WERI-Rb-1 (cell line): ENCODE measurements at regions not wholly inside any gene's neighbourhood (a gene's known extent, or its start where the extent isn't known, plus 50 kb on each side); places are given as distances from the start of the nearest gene placed in this dataset.
"Not testable (repeated sequence)": the region's sequence is repeated elsewhere in the genome, so short reads cannot be mapped to it uniquely, and the experiment has no call there.

Experiments
- DNase-seq: peaks from one replicate; pipeline ENCODE4 v3.0.0-alpha.2; 2020
- H3K27ac ChIP-seq: fragments of 250-450 bp; sonication (Bioruptor Pico); 2 replicates; pipeline ENCODE4 v1.5.1; 2020; ENCODE audit warnings: mild to moderate bottlenecking, moderate library complexity
- H3K27me3 ChIP-seq: fragments of 250-450 bp; sonication (Bioruptor Pico); 2 replicates; pipeline ENCODE4 v1.5.1; 2021; ENCODE audit warnings: mild to moderate bottlenecking, low read depth, moderate library complexity; ENCODE audit not compliant: insufficient read depth, severe bottlenecking
- H3K36me3 ChIP-seq: fragments of 250-450 bp; sonication (Bioruptor Pico); 2 replicates; pipeline ENCODE4 v1.5.1; 2020; ENCODE audit warnings: mild to moderate bottlenecking, moderate library complexity
- H3K4me3 ChIP-seq: 2 replicates; pipeline ENCODE4 v1.5.1; 2011; ENCODE audit warnings: low read depth, mild to moderate bottlenecking, control low read depth, low read length
- H3K9me3 ChIP-seq: fragments of 250-450 bp; sonication (Bioruptor Pico); 2 replicates; pipeline ENCODE4 v1.5.1; 2021; ENCODE audit warnings: mild to moderate bottlenecking, moderate library complexity; ENCODE audit not compliant: severe bottlenecking
- CTCF ChIP-seq: IDR thresholded peaks from 2 replicates; pipeline ENCODE4 v1.5.1; 2011; ENCODE audit warnings: low read depth, mild to moderate bottlenecking, control low read depth, inconsistent platforms, low read length

GRCh38 chr18:73118121-73118816 lies 250.5 kb upstream of the NETO1 start:
- TF ChIP-seq CTCF = no peak
- H3K27me3 ChIP-seq = no peaks in the 10 kb centered on the region
- no peaks in the 10 kb centered on the region for H3K9me3 ChIP-seq
- H3K36me3 ChIP-seq = no peaks in the 10 kb centered on the region
- no peak overlapping the region for H3K4me3 ChIP-seq
- no peak for DNase-seq
- H3K27ac ChIP-seq = no peak overlapping the region

GRCh38 chr18:73110307-73110706 lies 242.5 kb upstream of the NETO1 start:
- no peak overlapping the region for H3K27ac ChIP-seq
- no peaks in the 10 kb centered on the region for H3K9me3 ChIP-seq
- no peaks in the 10 kb centered on the region for H3K36me3 ChIP-seq
- no peak overlapping the region for H3K4me3 ChIP-seq
- H3K27me3 ChIP-seq = no peaks in the 10 kb centered on the region
- TF ChIP-seq CTCF = no peak
- DNase-seq = no peak

- H3K27ac ChIP-seq = no peak overlapping the region
- H3K36me3 ChIP-seq = no peaks in the 10 kb centered on the region
- H3K4me3 ChIP-seq = no peak overlapping the region
Observed at GRCh38 chr18:73101977-73102376, 234.2 kb upstream of the NETO1 start.

GRCh38 chr18:73101491-73101890 lies 233.7 kb upstream of the NETO1 start:
- H3K4me3 ChIP-seq, H3K27me3 ChIP-seq, DNase-seq, H3K36me3 ChIP-seq, H3K9me3 ChIP-seq, H3K27ac ChIP-seq: not testable (repeated sequence)

More at GRCh38 chr18:73101977-73102376, 234.2 kb upstream of the NETO1 start:
- TF ChIP-seq CTCF = no peak
- Histone ChIP-seq H3K9me3 (no peaks in the 10 kb centered on the region), H3K27me3 (no peaks in the 10 kb centered on the region)
- DNase-seq = no peak

- no peaks in the 10 kb centered on the region for H3K9me3 ChIP-seq
- DNase-seq = peak; percentile 52
- no peaks in the 10 kb centered on the region for H3K36me3 ChIP-seq
- no peaks in the 10 kb centered on the region for H3K27me3 ChIP-seq
- no peak for TF ChIP-seq CTCF
- H3K4me3 ChIP-seq = no peak overlapping the region
- H3K27ac ChIP-seq = no peak overlapping the region
Observed at GRCh38 chr18:73099759-73100158, 232.0 kb upstream of the NETO1 start.

- no peak for DNase-seq
- TF ChIP-seq CTCF = no peak
- H3K27me3 ChIP-seq = no peaks in the 10 kb centered on the region
Observed at GRCh38 chr18:73093687-73094250, 226.0 kb upstream of the NETO1 start.

More at GRCh38 chr18:73093687-73094250, 226.0 kb upstream of the NETO1 start:
- H3K36me3 ChIP-seq = no peaks in the 10 kb centered on the region
- H3K4me3 ChIP-seq = no peak overlapping the region
- H3K9me3 ChIP-seq = peaks cover 4% of the 10 kb centered on the region
- H3K27ac ChIP-seq = no peak overlapping the region
